Karpas-422 (cell line): ENCODE measurements at regions not wholly inside any gene's neighbourhood (a gene's known extent, or its start where the extent isn't known, plus 50 kb on each side); places are given as distances from the start of the nearest gene placed in this dataset.

Source experiments
- DNase-seq: peaks from one replicate; pipeline ENCODE4 v3.0.0-alpha.2; 2015
- H2AFZ ChIP-seq: fragments of 200-600 bp; sonication (generic); 2 replicates; pipeline ENCODE4 v1.6.1; 2014; ENCODE audit warnings: antibody characterized with exemption, low read length, mixed read lengths
- H3K27ac ChIP-seq: fragments of 200-600 bp; sonication (generic); 2 replicates; pipeline ENCODE4 v1.5.1; 2014; ENCODE audit warnings: mild to moderate bottlenecking, low read length, moderate library complexity
- H3K27me3 ChIP-seq: fragments of 200-600 bp; sonication (generic); 2 replicates; pipeline ENCODE4 v1.6.1; 2014; ENCODE audit warnings: low read length, mixed read lengths
- H3K36me3 ChIP-seq: fragments of 200-600 bp; sonication (generic); 2 replicates; pipeline ENCODE4 v1.6.1; 2014; ENCODE audit warnings: low read length, mixed read lengths; ENCODE audit not compliant: insufficient read depth
- H3K4me1 ChIP-seq: fragments of 200-600 bp; sonication (generic); 2 replicates; pipeline ENCODE4 v1.6.1; 2014; ENCODE audit warnings: mild to moderate bottlenecking, low read length, mixed read lengths
- H3K4me2 ChIP-seq: fragments of 200-600 bp; sonication (generic); 2 replicates; pipeline ENCODE4 v1.6.1; 2014; ENCODE audit warnings: low read length, low read depth, mild to moderate bottlenecking; ENCODE audit not compliant: poor library complexity, severe bottlenecking
- H3K4me3 ChIP-seq: fragments of 200-600 bp; sonication (generic); 2 replicates; pipeline ENCODE4 v1.5.1; 2014; ENCODE audit warnings: mild to moderate bottlenecking, antibody characterized with exemption, low read length, mixed read lengths
- H3K79me2 ChIP-seq: fragments of 200-600 bp; sonication (generic); 2 replicates; pipeline ENCODE4 v1.6.1; 2014; ENCODE audit warnings: mild to moderate bottlenecking, low read length, mixed read lengths
- H3K9ac ChIP-seq: fragments of 200-600 bp; sonication (generic); 2 replicates; pipeline ENCODE4 v1.6.0; 2014; ENCODE audit warnings: low read length
- H3K9me2 ChIP-seq: fragments of 200-600 bp; sonication (generic), shearing (Covaris generic); replicated peaks from 2 replicates; pipeline ENCODE4 v1.6.0; 2014; ENCODE audit warnings: mild to moderate bottlenecking, low read length, moderate library complexity; ENCODE audit not compliant: insufficient read depth
- H3K9me3 ChIP-seq: fragments of 300-700, 200-600 bp; sonication (generic); 2 replicates; pipeline ENCODE4 v1.6.1; 2014; ENCODE audit warnings: low read length, mixed read lengths
- H4K20me1 ChIP-seq: fragments of 200-600 bp; sonication (generic); 2 replicates; pipeline ENCODE4 v1.6.1; 2014; ENCODE audit warnings: mild to moderate bottlenecking, antibody characterized with exemption, low read length, low read depth; ENCODE audit not compliant: insufficient read depth

GRCh38 chr22:20652130-20652529 lies 121.8 kb upstream of the SERPIND1 start:
- Histone ChIP-seq H3K9me3 (no peaks in the 10 kb centered on the region; the same call in 1 of the 2 replicates), H3K4me1 (no peaks in the 10 kb centered on the region), H3K9me2 (no peaks in the 10 kb centered on the region), H3K27me3 (0 out of 2 replicates have a peak, but pooled peaks cover under 1% of the 10 kb centered on the region), H3K4me3 (no peak overlapping the region), H3K9ac (no peak overlapping the region), H3K4me2 (no peak overlapping the region), H3K79me2 (no peaks in the 10 kb centered on the region), H3K36me3 (no peaks in the 10 kb centered on the region), H4K20me1 (no peaks in the 10 kb centered on the region), H2AFZ (no peak overlapping the region), H3K27ac (no peak overlapping the region)
- no peak for DNase-seq

GRCh38 chr22:20652582-20652981 lies 121.3 kb upstream of the SERPIND1 start:
- H3K4me1 ChIP-seq: no peaks in the 10 kb centered on the region
- DNase-seq: no peak
- no peaks in the 10 kb centered on the region for H3K9me2 ChIP-seq
- H3K27me3 ChIP-seq: 0 out of 2 replicates have a peak, but pooled peaks cover 3% of the 10 kb centered on the region
- no peaks in the 10 kb centered on the region for H4K20me1 ChIP-seq
- no peak overlapping the region for H3K4me2 ChIP-seq
- no peaks in the 10 kb centered on the region for H3K36me3 ChIP-seq
- no peaks in the 10 kb centered on the region; the same call in 1 of the 2 replicates for H3K9me3 ChIP-seq
- H3K27ac ChIP-seq: no peak overlapping the region
- H2AFZ ChIP-seq: no peak overlapping the region
- no peak overlapping the region for H3K9ac ChIP-seq
- no peak overlapping the region for H3K4me3 ChIP-seq
- H3K79me2 ChIP-seq: no peaks in the 10 kb centered on the region

- Histone ChIP-seq H3K79me2 (no peaks in the 10 kb centered on the region), H3K36me3 (no peaks in the 10 kb centered on the region), H3K9ac (no peak overlapping the region), H3K27me3 (0 out of 2 replicates have a peak, but pooled peaks cover 3% of the 10 kb centered on the region), H3K27ac (no peak overlapping the region), H3K4me1 (no peaks in the 10 kb centered on the region), H3K4me3 (no peak overlapping the region), H4K20me1 (no peaks in the 10 kb centered on the region), H3K9me2 (no peaks in the 10 kb centered on the region), H2AFZ (no peak overlapping the region), H3K9me3 (no peaks in the 10 kb centered on the region; the same call in 1 of the 2 replicates), H3K4me2 (no peak overlapping the region)
- DNase-seq: no peak
Observed at GRCh38 chr22:20653012-20653794, 120.7 kb upstream of the SERPIND1 start.

- no peaks in the 10 kb centered on the region for H3K9me2 ChIP-seq
- no peak overlapping the region for H3K27ac ChIP-seq
- H4K20me1 ChIP-seq: no peaks in the 10 kb centered on the region
- H2AFZ ChIP-seq: no peak overlapping the region
- H3K4me1 ChIP-seq: no peaks in the 10 kb centered on the region
- H3K36me3 ChIP-seq: no peaks in the 10 kb centered on the region
- no peak overlapping the region for H3K9ac ChIP-seq
- no peaks in the 10 kb centered on the region for H3K79me2 ChIP-seq
- 0 out of 2 replicates have a peak, but pooled peaks cover 3% of the 10 kb centered on the region for H3K27me3 ChIP-seq
- no peak overlapping the region for H3K4me2 ChIP-seq
- no peak overlapping the region for H3K4me3 ChIP-seq
- DNase-seq: no peak
- H3K9me3 ChIP-seq: no peaks in the 10 kb centered on the region; the same call in 1 of the 2 replicates
Observed at GRCh38 chr22:20653795-20654342, 120.0 kb upstream of the SERPIND1 start.

- no peak overlapping the region for H2AFZ ChIP-seq
- H3K27ac ChIP-seq: no peak overlapping the region
- H3K9me2 ChIP-seq: no peaks in the 10 kb centered on the region
- H3K4me2 ChIP-seq: no peak overlapping the region
- no peak for DNase-seq
- H3K36me3 ChIP-seq: no peaks in the 10 kb centered on the region
- no peak overlapping the region for H3K9ac ChIP-seq
- no peaks in the 10 kb centered on the region; the same call in 1 of the 2 replicates for H3K9me3 ChIP-seq
- H3K4me3 ChIP-seq: no peak overlapping the region
- no peaks in the 10 kb centered on the region for H4K20me1 ChIP-seq
- H3K79me2 ChIP-seq: no peaks in the 10 kb centered on the region
- H3K27me3 ChIP-seq: 0 out of 2 replicates have a peak, but pooled peaks cover 3% of the 10 kb centered on the region
- H3K4me1 ChIP-seq: no peaks in the 10 kb centered on the region
Observed at GRCh38 chr22:20654343-20655208, 119.3 kb upstream of the SERPIND1 start.

DNA sequence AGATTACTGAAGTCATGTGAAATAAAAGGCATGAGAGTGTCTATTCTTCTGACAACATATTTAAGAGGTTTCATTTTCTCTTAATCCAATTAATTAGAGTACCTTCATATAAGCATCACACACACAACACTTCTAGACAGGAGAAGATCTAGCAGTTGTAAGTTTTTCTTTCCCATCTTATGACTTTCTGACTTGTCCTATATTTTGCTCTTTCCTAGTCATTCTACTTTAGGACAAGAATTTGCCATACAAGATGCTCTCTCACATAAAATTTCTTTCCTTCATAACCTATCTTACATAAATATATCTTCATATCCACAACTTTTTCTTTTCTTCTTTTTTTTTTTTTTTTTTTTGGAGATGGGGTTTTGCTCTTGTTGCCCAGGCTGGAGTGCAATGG lies 118.3 kb upstream of the SERPIND1 start:
- no peak for DNase-seq
- no peaks in the 10 kb centered on the region for H3K36me3 ChIP-seq

DNA sequence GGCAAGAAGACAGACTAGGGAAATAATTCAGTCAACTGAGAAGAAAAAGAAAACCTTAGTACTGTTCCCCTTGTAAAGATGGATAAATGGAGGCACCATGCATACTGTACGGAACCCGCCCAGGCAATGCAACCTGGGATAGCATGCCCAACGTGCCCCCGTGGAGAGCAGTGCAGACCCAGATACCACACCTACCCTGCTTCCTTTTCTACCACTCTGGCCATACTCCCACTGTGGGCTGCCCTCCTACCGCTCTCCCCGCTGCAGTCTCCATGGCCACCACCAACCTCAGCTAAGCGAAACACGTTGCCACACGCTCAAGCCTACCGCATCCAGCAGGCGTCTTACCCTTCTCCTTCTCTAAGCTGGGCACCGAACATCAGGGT lies 117.4 kb upstream of the SERPIND1 start:
- no peaks in the 10 kb centered on the region for H3K4me1 ChIP-seq
- H3K9me3 ChIP-seq: no peaks in the 10 kb centered on the region; the same call in 1 of the 2 replicates
- H3K79me2 ChIP-seq: no peaks in the 10 kb centered on the region
- no peak overlapping the region for H3K9ac ChIP-seq
- no peaks in the 10 kb centered on the region for H3K9me2 ChIP-seq
- H3K4me2 ChIP-seq: no peak overlapping the region
- no peaks in the 10 kb centered on the region for H4K20me1 ChIP-seq
- H3K27me3 ChIP-seq: 0 out of 2 replicates have a peak, but pooled peaks cover 3% of the 10 kb centered on the region
- no peak for DNase-seq
- H2AFZ ChIP-seq: no peak overlapping the region
- H3K36me3 ChIP-seq: no peaks in the 10 kb centered on the region
- no peak overlapping the region for H3K4me3 ChIP-seq
- H3K27ac ChIP-seq: no peak overlapping the region

More for the DNA sequence above, 118.3 kb upstream of the SERPIND1 start:
- no peak overlapping the region for H3K9ac ChIP-seq
- no peak overlapping the region for H2AFZ ChIP-seq
- no peaks in the 10 kb centered on the region; the same call in 1 of the 2 replicates for H3K9me3 ChIP-seq
- H3K4me2 ChIP-seq: no peak overlapping the region
- no peak overlapping the region for H3K27ac ChIP-seq
- H3K9me2 ChIP-seq: no peaks in the 10 kb centered on the region
- no peak overlapping the region for H3K4me3 ChIP-seq
- no peaks in the 10 kb centered on the region for H4K20me1 ChIP-seq
- no peaks in the 10 kb centered on the region for H3K79me2 ChIP-seq
- no peaks in the 10 kb centered on the region for H3K4me1 ChIP-seq
- 0 out of 2 replicates have a peak, but pooled peaks cover 3% of the 10 kb centered on the region for H3K27me3 ChIP-seq
